HepG2 (cell line): ENCODE measurements at regions not wholly inside any gene's neighbourhood (a gene's known extent, or its start where the extent isn't known, plus 50 kb on each side); places are given as distances from the start of the nearest gene placed in this dataset.

ENCODE experiments used
- ATAC-seq: fragments of 200-7000 bp; cut with Tn5 transposase; 3 replicates; pipeline ENCODE4 v1.9.1; 2020; ENCODE audit warnings: mild to moderate bottlenecking, moderate library complexity
- BruUV-seq: library from RNA; stranded (reverse); fragments of 400-500 nt; replicated peaks from 2 replicates; lab custom pipeline; 2021; lab: Mats Ljungman, UMichigan
- CTCF ChIA-PET: fragments of 300-600 bp; formaldehyde crosslinking; extraction: SDS; loops from one replicate; lab custom pipeline; 2021; ENCODE audit warnings: low total read pairs, inconsistent platforms, low intra/inter-chr PET ratio; lab: Yijun Ruan, JAX
- POLR2A ChIA-PET: fragments of 350-600 bp; sonication (Branson Sonifier 250); formaldehyde crosslinking; loops from one replicate; lab custom pipeline; 2020; ENCODE audit warnings: antibody characterized with exemption, inconsistent platforms; lab: Yijun Ruan, JAX
- DNase-seq: peaks from one replicate; pipeline ENCODE4 v3.0.0-alpha.2; 2015; ENCODE audit warnings: low spot score
- FAIRE-seq: peaks from 3 replicates; lab custom pipeline; 2011; peaks lifted over from hg19 to GRCh38; lab: Jason Lieb, UNC
- H2AFZ ChIP-seq: one replicate; pipeline ENCODE4 v1.6.1; 2011; ENCODE audit warnings: low read length, inconsistent platforms
- H3K27ac ChIP-seq: fragments of 300-600 bp; 3 replicates; pipeline ENCODE4 v1.8.0; 2011; ENCODE audit warnings: mixed run types, mild to moderate bottlenecking, mixed read lengths, low read length, inconsistent platforms; ENCODE audit not compliant: insufficient read depth; ENCODE audit errors: extremely low read length
- H3K27me3 ChIP-seq, 2 experiments: fragments of 200-600 bp in 1 of 2; 2 replicates in 1 of 2; 3 replicates in 1 of 2; pipeline versions ENCODE4 v1.6.0 to v1.8.0; 2011; ENCODE audit warnings: low read length in 2 of 2, mild to moderate bottlenecking in 2 of 2, moderate library complexity in 2 of 2, inconsistent platforms in 1 of 2; ENCODE audit not compliant: insufficient read depth in 2 of 2, control insufficient read depth in 1 of 2
- H3K36me3 ChIP-seq, 2 experiments: fragments of 200-600 bp in 1 of 2; replicated peaks in 1 of 2; 2 replicates in 1 of 2; 3 replicates in 1 of 2; pipeline versions ENCODE4 v1.5.1 to v1.8.0; 2011; ENCODE audit warnings: low read length in 2 of 2, inconsistent platforms in 1 of 2; ENCODE audit not compliant: insufficient read depth in 2 of 2, control insufficient read depth in 1 of 2
- H3K4me1 ChIP-seq: 2 replicates; pipeline ENCODE4 v1.5.1; 2012; ENCODE audit warnings: low read length, inconsistent platforms; ENCODE audit not compliant: insufficient read depth
- H3K4me2 ChIP-seq: 2 replicates; pipeline ENCODE4 v1.6.0; 2011; ENCODE audit warnings: low read depth, low read length, inconsistent platforms
- H3K4me3 ChIP-seq, 3 experiments: fragments of 200-600 bp in 1 of 3; sonication (generic), shearing (Covaris generic) in 1 of 3; replicated peaks in 1 of 3; 2 replicates each; pipeline ENCODE4 v1.5.1; 2011 to 2016; ENCODE audit warnings: low read length in 3 of 3, inconsistent platforms in 2 of 3, low read depth in 2 of 3, mild to moderate bottlenecking in 2 of 3, control low read depth in 1 of 3, mixed read lengths in 1 of 3; ENCODE audit not compliant: insufficient read depth in 1 of 3
- H3K79me2 ChIP-seq: one replicate; pipeline ENCODE4 v1.6.1; 2011; ENCODE audit warnings: low read length, inconsistent platforms; ENCODE audit not compliant: insufficient read depth
- H3K9ac ChIP-seq: 2 replicates; pipeline ENCODE4 v1.6.0; 2011; ENCODE audit warnings: mild to moderate bottlenecking, low read depth, low read length, inconsistent platforms; ENCODE audit not compliant: insufficient read depth
- H3K9me3 ChIP-seq: 2 replicates; pipeline ENCODE4 v1.5.1; 2012; ENCODE audit warnings: mild to moderate bottlenecking, low read length
- H4K20me1 ChIP-seq: 2 replicates; pipeline ENCODE4 v1.6.0; 2011; ENCODE audit warnings: inconsistent platforms, mild to moderate bottlenecking, low read length, moderate library complexity; ENCODE audit not compliant: insufficient read depth
- SMC3 ChIP-seq: IDR thresholded peaks from 2 replicates; pipeline ENCODE4 v1.6.1; 2011; ENCODE audit warnings: low read length, improper control_type of control experiment
- STAG1 ChIP-seq: sonication (generic); formaldehyde crosslinking; IDR thresholded peaks from 2 replicates; pipeline ENCODE4 v1.4.0; 2020; ENCODE audit warnings: missing genetic modification reagents
- ZNF280D ChIP-seq: sonication (generic); formaldehyde crosslinking; IDR thresholded peaks from 2 replicates; pipeline ENCODE4 v1.5.1; 2020; ENCODE audit warnings: mild to moderate bottlenecking, missing genetic modification reagents
- ZXDC ChIP-seq: sonication (generic); formaldehyde crosslinking; IDR thresholded peaks from 2 replicates; pipeline ENCODE4 v1.5.0; 2020; ENCODE audit warnings: mild to moderate bottlenecking, missing genetic modification reagents
- WGBS: methylation state at CpG from one replicate; pipeline ENCODE4 v1.1.6; 2017; ENCODE audit warnings: low lambda C conversion rate; 5-methylcytosine and 5-hydroxymethylcytosine counted together
- in situ Hi-C: cut with HindIII; loops from 2 replicates; pipeline ENCODE4 v1.10.0; 2017; ENCODE audit warnings: low pct_unique_long_range_greater_than_20kb; ENCODE audit not compliant: extremely low pct_ligation_motif_present
- intact Hi-C: fragments of 100-400 bp; cut with micrococcal nuclease; formaldehyde crosslinking; loops from one replicate; pipeline ENCODE4 v1.10.0; 2022; ENCODE audit not compliant: unreplicated experiment

- TF ChIP-seq ZNF280D (CRISPR knock-in tag), result no peak
Observed at GRCh38 chr4:14249226-14249625, 621.7 kb upstream of the BOD1L1 start (continued).

GRCh38 chr4:14254252-14254651 lies 626.7 kb upstream of the BOD1L1 start:
- in situ Hi-C loops, result no loop called here
- Histone ChIP-seq H2AFZ (no peak overlapping the region), H3K4me1 (no peaks in the 10 kb centered on the region), H3K27ac (no peak overlapping the region), H3K79me2 (no peaks in the 10 kb centered on the region), H4K20me1 (no peaks in the 10 kb centered on the region), H3K4me3 (no peak overlapping the region), H3K9me3 (peaks cover 90% of the 10 kb centered on the region), H3K4me2 (no peak overlapping the region), H3K9ac (no peak overlapping the region), H3K36me3 (no peaks in the 10 kb centered on the region), H3K27me3 (no peaks in the 10 kb centered on the region)
- CTCF ChIA-PET, result no interaction called here
- POLR2A ChIA-PET, result no interaction called here
- DNase-seq (no peak), ATAC-seq (peak; percentile 83), FAIRE-seq (no peak)
- intact Hi-C loops, result loop anchor here (2.0 to 5.0 kb wide), 2 partner anchors 272 to 597 kb away; no protein-coding TSS in a partner anchor
- BruUV-seq, result no TSS peak
- no peak for TF ChIP-seq ZXDC (CRISPR knock-in tag)
- peak; percentile 60 for TF ChIP-seq SMC3
- TF ChIP-seq STAG1 (CRISPR knock-in tag), result peak; percentile 48
- 26% methylated on average over 4 of the region's 4 CpGs for WGBS
